GM12878 (cell line): ENCODE measurements at regions not wholly inside any gene's neighbourhood (a gene's known extent, or its start where the extent isn't known, plus 50 kb on each side); places are given as distances from the start of the nearest gene placed in this dataset.
"Not testable (repeated sequence)": the region's sequence is repeated elsewhere in the genome, so short reads cannot be mapped to it uniquely, and the experiment has no call there.

Experiments used
- ATAC-seq: fragments of 200-7000 bp; cut with Tn5 transposase; 3 replicates; pipeline ENCODE4 v1.9.1; 2020; ENCODE audit warnings: mild to moderate bottlenecking, moderate library complexity
- BruUV-seq: library from RNA; stranded (reverse); fragments of 400-500 nt; replicated peaks from 2 replicates; lab custom pipeline; 2021; lab: Mats Ljungman, UMichigan
- CTCF ChIA-PET: fragments of 300-600 bp; sonication (Branson Sonifier 250); formaldehyde crosslinking; extraction: SDS; loops from one replicate; lab custom pipeline; 2021; ENCODE audit warnings: inconsistent platforms; lab: Yijun Ruan, JAX
- POLR2A ChIA-PET: fragments of 350-600 bp; formaldehyde crosslinking; extraction: SDS; loops from one replicate; lab custom pipeline; 2021; ENCODE audit warnings: inconsistent platforms; lab: Charles Lee
- RAD21 ChIA-PET: fragments of 300-600 bp; sonication (Branson Sonifier 250); formaldehyde crosslinking; loops from one replicate; lab custom pipeline; 2023; ENCODE audit warnings: antibody characterized with exemption; ENCODE audit not compliant: unreplicated experiment; lab: Charles Lee
- SMC1A ChIA-PET: fragments of 300-600 bp; sonication (Branson Sonifier 250); formaldehyde crosslinking; loops from one replicate; lab custom pipeline; 2023; ENCODE audit not compliant: unreplicated experiment, uncharacterized antibody; lab: Charles Lee
- DNase-seq: peaks from one replicate; pipeline ENCODE4 v3.0.0-alpha.2; 2011; ENCODE audit warnings: low read depth, low spot score
- FAIRE-seq: peaks from 3 replicates; lab custom pipeline; 2011; peaks lifted over from hg19 to GRCh38; lab: Jason Lieb, UNC
- H2AFZ ChIP-seq: 2 replicates; pipeline ENCODE4 v1.6.0; 2011; ENCODE audit warnings: low read depth, low read length, control low read depth; ENCODE audit not compliant: control insufficient read depth
- H3K27ac ChIP-seq: 2 replicates; pipeline ENCODE4 v1.5.1; 2011; ENCODE audit warnings: control low read depth; ENCODE audit not compliant: control insufficient read depth, insufficient read depth
- H3K27me3 ChIP-seq, 2 experiments: replicated peaks in 1 of 2; 2 replicates each; pipeline versions ENCODE4 v1.6.0 to v1.6.1; 2011; ENCODE audit warnings: low read length in 1 of 2; ENCODE audit not compliant: control insufficient read depth in 2 of 2, insufficient read depth in 2 of 2
- H3K36me3 ChIP-seq, 2 experiments: 2 replicates each; pipeline ENCODE4 v1.5.1; 2011; ENCODE audit warnings: low read length in 1 of 2; ENCODE audit not compliant: control insufficient read depth in 2 of 2, insufficient read depth in 2 of 2
- H3K4me1 ChIP-seq: 2 replicates; pipeline ENCODE4 v1.6.1; 2011; ENCODE audit warnings: mild to moderate bottlenecking, low read length, moderate library complexity, mixed read lengths; ENCODE audit not compliant: control insufficient read depth, insufficient read depth
- H3K4me2 ChIP-seq: 2 replicates; pipeline ENCODE4 v1.6.0; 2011; ENCODE audit warnings: control low read depth; ENCODE audit not compliant: control insufficient read depth, insufficient read depth
- H3K4me3 ChIP-seq: fragments of 200-600 bp; sonication (generic); 2 replicates; pipeline ENCODE4 v1.5.1; 2016
- H3K79me2 ChIP-seq: 2 replicates; pipeline ENCODE4 v1.6.0; 2011; ENCODE audit warnings: low read length; ENCODE audit not compliant: control insufficient read depth, insufficient read depth
- H3K9ac ChIP-seq: 2 replicates; pipeline ENCODE4 v1.8.0; 2011; ENCODE audit warnings: low read length, control low read depth, mixed read lengths; ENCODE audit not compliant: control insufficient read depth, insufficient read depth
- H3K9me3 ChIP-seq: replicated peaks from 3 replicates; pipeline ENCODE4 v1.5.1; 2011; ENCODE audit warnings: mild to moderate bottlenecking, low read length; ENCODE audit not compliant: control insufficient read depth, insufficient read depth
- H4K20me1 ChIP-seq: 2 replicates; pipeline ENCODE4 v1.6.0; 2011; ENCODE audit not compliant: control insufficient read depth, insufficient read depth
- ATF2 ChIP-seq: IDR thresholded peaks from 2 replicates; pipeline ENCODE4 v1.6.1; 2012; ENCODE audit warnings: low read length, inconsistent platforms
- BCLAF1 ChIP-seq: fragments of 450-650 bp; IDR thresholded peaks from 2 replicates; pipeline ENCODE4 v1.6.1; 2017; ENCODE audit warnings: antibody characterized with exemption, mild to moderate bottlenecking, moderate library complexity
- DPF2 ChIP-seq: fragments of 450-650 bp; IDR thresholded peaks from 2 replicates; pipeline ENCODE4 v1.6.1; 2017; ENCODE audit warnings: mild to moderate bottlenecking
- NBN ChIP-seq: fragments of 450-650 bp; IDR thresholded peaks from 2 replicates; pipeline ENCODE4 v1.6.1; 2016
- SIN3A ChIP-seq: IDR thresholded peaks from 2 replicates; pipeline ENCODE4 v1.6.1; 2012; ENCODE audit warnings: low read depth, low read length, improper control_type of control experiment
- SMAD5 ChIP-seq: IDR thresholded peaks from 2 replicates; pipeline ENCODE4 v1.6.1; 2016; ENCODE audit warnings: antibody characterized with exemption, low read depth
- SUPT20H ChIP-seq: IDR thresholded peaks from 2 replicates; pipeline ENCODE4 v1.6.1; 2011; ENCODE audit warnings: low read depth, mild to moderate bottlenecking, low read length, moderate library complexity, borderline replicate concordance; ENCODE audit not compliant: control insufficient read depth
- TAF1 ChIP-seq: IDR thresholded peaks from 2 replicates; pipeline ENCODE4 v1.6.1; 2011; ENCODE audit warnings: mild to moderate bottlenecking, low read depth, low read length, borderline replicate concordance
- ZNF207 ChIP-seq: fragments of 450-650 bp; IDR thresholded peaks from 2 replicates; pipeline ENCODE4 v1.6.1; 2014; ENCODE audit warnings: antibody characterized with exemption, mild to moderate bottlenecking, borderline replicate concordance
- ZNF274 ChIP-seq: IDR thresholded peaks from one replicate; pipeline ENCODE4 v1.8.0; 2011; ENCODE audit not compliant: insufficient read length, insufficient read depth
- WGBS: methylation state at CpG from one replicate; pipeline ENCODE4 v1.1.6; 2016; ENCODE audit warnings: low lambda C conversion rate; ENCODE audit not compliant: insufficient replicate concordance, insufficient coverage; ENCODE audit errors: missing lambda C conversion rate; 5-methylcytosine and 5-hydroxymethylcytosine counted together
- in situ Hi-C: fragments of 300-500 bp; cut with MboI; formaldehyde crosslinking; loops from 9 replicates; pipeline ENCODE4 v1.14.3; 2018; ENCODE audit warnings: mixed read lengths
- intact Hi-C: fragments of 100-400 bp; cut with micrococcal nuclease; formaldehyde crosslinking; loops from one replicate; pipeline ENCODE4 v1.14.2; 2022; ENCODE audit not compliant: unreplicated experiment

GRCh38 chr1:176315519-176316220, 108.6 kb upstream of the COP1 start:
- ChIA-PET POLR2A (no interaction called here), CTCF (no interaction called here), SMC1A (no interaction called here), RAD21 (no interaction called here)
- FAIRE-seq: no peak
- Histone ChIP-seq H3K4me1 (no peaks in the 10 kb centered on the region), H3K36me3 (no peaks in the 10 kb centered on the region), H3K9me3 (peaks cover 2% of the 10 kb centered on the region; the same call in 1 of the 3 replicates), H3K79me2 (no peaks in the 10 kb centered on the region), H4K20me1 (no peaks in the 10 kb centered on the region), H3K4me2 (no peak overlapping the region), H3K9ac (no peak overlapping the region), H2AFZ (no peak overlapping the region), H3K27me3 (no peaks in the 10 kb centered on the region), H3K4me3 (no peak overlapping the region), H3K27ac (no peak overlapping the region)
- BruUV-seq: no TSS peak
- WGBS: 0% methylated on average over 3 of the region's 3 CpGs
- intact Hi-C loops (no loop called here), in situ Hi-C loops (no loop called here)
- peak; percentile 83 for ATAC-seq
- peak; percentile 21 for DNase-seq
- TF ChIP-seq SMAD5 (no peak), ZNF274 (no peak), ATF2 (no peak), DPF2 (no peak), TAF1 (no peak), NBN (no peak), BCLAF1 (no peak), SIN3A (no peak), ZNF207 (no peak), SUPT20H (no peak)

- POLR2A ChIA-PET, H3K36me3 ChIP-seq, H2AFZ ChIP-seq, H3K27me3 ChIP-seq, in situ Hi-C loops, H3K9ac ChIP-seq, H3K4me2 ChIP-seq, H4K20me1 ChIP-seq, DNase-seq, BruUV-seq, ATAC-seq, SMC1A ChIA-PET, H3K27ac ChIP-seq, H3K9me3 ChIP-seq, FAIRE-seq, intact Hi-C loops, H3K4me1 ChIP-seq, RAD21 ChIA-PET, H3K79me2 ChIP-seq, H3K4me3 ChIP-seq: not testable (repeated sequence)
- CTCF ChIA-PET: interaction anchor here (0.6 kb wide), 1 partner anchor 1432 kb away, joined by 3 read pairs; no protein-coding TSS in a partner anchor
- WGBS: 67% methylated on average over 6 of the region's 6 CpGs
Observed at GRCh38 chr1:176296602-176297001, 89.5 kb upstream of the COP1 start.
